IPS-NIHi7 (cell line): ENCODE measurements at regions not wholly inside any gene's neighbourhood (a gene's known extent, or its start where the extent isn't known, plus 50 kb on each side); places are given as distances from the start of the nearest gene placed in this dataset.
A peak's percentile ranks its signal among the peaks of the same experiment; 100 is the strongest.

Experiments
- DNase-seq: peaks from one replicate; pipeline ENCODE4 v3.0.0; 2012; ENCODE audit warnings: mixed read lengths; ENCODE audit errors: extremely low spot score

- DNase-seq, result no peak
Observed at GRCh38 chr5:54927097-54927746, 58.2 kb downstream of the ESM1 start.

DNA sequence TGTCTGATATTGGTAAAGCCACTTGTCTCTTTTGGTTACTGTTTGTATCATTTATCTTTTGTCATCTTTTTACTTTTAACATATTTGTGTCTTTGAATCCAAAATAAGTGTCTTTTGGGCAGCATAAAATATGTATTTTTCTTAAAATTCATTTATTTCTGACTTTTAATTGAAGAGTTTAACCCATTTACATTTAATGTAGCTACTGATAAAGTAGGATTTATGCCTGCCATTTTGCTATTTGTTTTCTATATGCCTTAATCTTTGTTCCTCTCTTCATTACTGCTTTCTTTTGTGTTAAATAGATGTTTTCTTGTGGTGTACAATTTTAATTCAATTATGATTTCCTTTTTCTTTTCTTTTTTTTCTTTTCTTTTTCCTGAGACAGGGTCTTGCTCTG is 60.9 kb downstream of the ESM1 start:
- no peak for DNase-seq

GRCh38 chr5:54917323-54917722 is 68.1 kb downstream of the ESM1 start:
- DNase-seq, result no peak

DNA sequence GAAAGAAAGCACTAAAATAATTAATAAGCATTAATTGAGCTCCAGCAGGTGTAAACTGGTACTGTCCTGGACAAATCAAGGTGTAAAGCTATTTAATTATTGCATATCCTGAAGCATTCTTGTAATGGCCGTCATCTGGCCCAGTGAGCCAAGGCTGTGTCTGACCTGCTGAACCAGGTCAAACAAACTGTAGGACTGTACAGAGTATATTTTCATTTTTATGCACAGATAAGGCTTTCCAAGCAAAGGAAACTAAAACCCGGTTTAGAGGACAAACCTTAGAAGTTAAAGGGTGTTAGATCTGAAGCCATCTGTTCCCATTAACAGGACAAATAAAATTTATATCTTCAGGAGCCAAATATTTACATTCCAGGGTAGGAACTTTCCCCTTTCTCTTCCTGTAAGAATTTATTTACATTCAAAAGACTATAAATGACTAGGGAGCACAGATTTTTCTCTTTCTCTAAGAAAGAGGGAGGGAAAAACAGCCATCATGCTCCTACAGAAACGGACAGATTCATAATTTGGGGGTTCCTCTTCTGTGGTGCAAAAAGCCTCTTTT is 69.8 kb downstream of the ESM1 start:
- DNase-seq, result no peak

- DNase-seq, result no peak
Observed at GRCh38 chr5:54912021-54912420, 73.4 kb downstream of the ESM1 start.

DNA sequence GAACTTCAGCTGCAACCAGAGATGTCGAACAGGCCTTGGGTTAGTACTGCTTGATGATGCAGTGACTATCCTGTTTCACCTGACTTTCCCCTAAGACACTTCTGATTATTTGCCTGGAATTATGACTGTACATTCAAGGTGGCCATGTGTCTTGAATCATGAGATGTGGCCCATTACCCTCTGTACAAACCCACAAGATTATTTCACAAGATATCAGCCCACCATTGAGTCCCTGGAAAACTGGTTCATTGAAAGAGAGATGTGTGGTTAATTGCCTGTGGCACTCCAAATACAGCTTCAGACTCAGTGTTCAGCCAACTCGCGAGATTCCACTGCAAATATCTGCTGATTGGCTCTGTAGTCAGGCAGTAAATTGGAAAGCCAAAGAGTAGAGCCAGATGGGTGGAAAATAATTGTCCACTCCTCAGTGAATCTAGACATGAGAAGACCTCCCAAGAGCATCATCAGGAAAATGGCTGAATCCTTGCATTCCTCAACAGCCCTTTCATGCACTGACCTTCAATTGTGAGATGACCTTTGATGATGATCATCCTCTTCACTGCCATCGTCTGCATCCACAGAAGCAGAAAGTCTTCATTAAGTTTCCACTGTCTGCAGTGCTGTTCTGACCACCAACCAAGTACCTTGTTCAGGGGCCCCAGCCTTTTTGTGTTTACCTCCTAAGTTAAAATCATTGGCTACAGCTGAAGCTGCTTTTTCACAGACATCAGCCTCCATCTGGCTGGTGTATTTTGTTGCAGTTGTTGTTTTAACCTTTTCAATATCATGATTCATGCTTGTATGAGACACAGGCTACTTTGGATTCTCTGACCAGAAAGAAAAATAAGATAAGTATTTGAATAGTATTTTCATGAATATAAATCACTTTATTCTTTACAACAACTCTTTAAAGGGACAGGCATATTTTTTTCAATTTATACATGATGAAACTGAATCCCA is 75.2 kb downstream of the ESM1 start:
- DNase-seq, result no peak

- DNase-seq, result no peak
Observed at GRCh38 chr5:54908774-54909525, 76.4 kb downstream of the ESM1 start.

DNA sequence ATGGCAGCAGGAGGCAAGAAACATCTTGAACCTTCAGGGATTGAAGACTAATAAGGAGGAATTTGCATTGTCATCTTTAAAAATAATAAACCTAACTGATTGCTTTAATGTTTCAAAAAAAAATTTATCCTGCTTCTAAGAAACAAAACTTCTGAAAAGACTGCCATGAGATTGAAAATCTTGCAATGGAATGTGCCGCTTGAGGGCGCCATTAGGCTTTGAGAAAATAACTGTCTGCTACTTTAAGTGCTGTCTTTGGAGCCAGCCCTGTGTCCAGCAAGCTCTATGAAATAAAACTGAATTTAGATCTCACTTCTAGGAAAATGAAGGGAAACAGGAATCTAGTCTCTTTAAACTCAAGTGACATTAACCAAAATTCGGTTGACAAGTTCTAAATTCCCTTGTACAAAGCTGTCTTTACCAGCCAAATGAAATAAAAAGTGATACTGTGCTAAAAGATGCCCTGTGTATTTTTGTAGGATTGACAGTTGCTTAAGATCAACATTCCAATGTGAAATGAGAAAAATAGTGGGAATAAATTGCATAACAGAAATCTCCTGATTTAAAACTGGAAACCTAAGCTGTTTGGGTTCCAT is 79.4 kb downstream of the ESM1 start:
- peak; percentile 56 for DNase-seq

DNA sequence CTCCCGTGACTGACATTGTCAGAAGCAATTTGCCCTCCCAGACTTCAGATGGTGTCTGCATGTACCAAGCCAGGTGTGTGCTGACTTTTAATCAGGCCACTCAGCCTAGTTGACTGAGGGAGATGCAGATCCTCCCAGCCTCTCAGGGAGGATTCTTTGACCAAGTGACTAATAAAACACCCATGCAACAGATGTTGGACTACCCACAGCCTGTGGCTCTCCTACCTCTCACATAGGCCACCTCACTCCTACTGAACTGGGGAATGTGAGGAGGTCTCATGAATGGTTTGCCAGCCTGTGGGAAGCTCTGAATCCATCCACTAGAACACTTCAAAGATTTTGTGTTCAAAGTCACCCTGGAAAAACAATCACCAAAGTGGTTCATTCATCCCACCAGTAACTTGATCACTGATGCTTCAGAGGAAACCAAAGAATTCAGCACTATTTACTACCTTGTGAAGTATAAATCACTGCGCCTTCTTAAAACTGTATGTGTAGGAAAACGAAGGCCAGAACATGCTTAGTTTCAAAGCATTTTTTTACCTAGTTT is 80.1 kb downstream of the ESM1 start:
- DNase-seq, result no peak

GRCh38 chr5:54904425-54904824 is 81.0 kb downstream of the ESM1 start:
- DNase-seq, result peak; percentile 70

DNA sequence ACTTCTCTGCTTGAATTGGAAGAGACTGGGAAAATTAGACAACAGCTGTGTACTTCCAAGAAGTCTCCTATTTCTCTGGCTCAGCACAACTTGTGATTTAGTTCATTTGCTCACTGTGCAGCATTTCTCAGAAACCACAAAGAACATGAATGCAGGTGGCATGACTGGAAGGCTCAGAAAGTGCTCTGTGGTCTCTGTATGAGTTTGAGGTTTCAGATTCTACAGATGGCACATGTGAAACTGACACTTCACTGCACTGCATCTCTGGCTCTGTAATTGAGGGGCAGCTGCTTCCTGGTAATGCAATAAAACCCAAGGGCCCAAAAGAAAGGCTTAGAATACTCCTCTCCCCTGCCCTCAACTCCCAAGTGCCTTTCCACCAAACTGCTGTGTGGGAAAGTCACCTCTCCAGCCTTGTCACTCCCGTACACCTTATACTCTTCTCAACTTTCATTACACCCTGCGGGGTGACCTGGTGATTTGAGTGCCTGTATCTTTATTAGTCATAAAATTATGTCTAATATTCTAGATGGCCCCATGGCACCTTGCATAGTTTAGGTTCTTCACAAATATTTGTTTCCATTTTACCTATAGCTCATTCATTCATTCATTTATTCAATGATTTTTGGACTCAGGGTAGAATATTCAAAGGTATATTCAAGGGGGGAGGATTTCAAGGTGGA is 82.5 kb downstream of the ESM1 start:
- DNase-seq, result no peak

DNA sequence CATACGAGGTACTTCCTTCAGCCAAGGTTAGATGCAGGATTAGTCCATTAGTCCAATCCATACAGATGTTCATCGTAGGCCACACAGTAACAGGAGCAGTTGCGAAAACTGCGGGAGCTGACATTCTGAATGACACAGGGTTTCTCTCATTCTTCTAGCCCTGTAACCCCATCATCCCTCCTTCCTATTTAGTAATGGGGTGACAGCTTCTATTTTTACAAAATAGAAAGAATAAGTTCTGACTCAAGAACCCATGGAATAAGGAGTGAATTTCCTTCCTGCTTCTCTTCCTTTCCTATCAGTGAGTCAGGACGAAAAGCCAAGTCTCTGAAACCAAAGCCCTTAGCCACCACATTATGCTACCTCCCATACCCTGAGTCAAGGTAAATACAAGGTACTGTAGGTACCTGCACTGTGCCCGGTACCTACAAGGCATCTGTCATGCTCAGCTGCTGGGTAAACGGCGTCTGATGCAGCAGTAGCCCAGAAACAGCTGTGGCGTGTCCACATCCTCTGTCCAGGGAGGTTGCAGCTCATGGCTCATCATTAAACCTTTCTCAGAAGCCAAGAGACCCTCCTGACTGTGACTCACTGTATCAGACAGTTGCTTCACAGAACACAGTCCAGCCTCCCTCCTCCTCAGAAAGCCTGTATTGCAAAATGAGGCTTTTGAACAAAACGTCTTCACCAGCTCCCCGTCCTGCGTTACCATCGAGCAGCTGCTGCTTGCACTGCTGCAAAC is 84.2 kb downstream of the ESM1 start:
- no peak for DNase-seq

- DNase-seq, result no peak
Observed at GRCh38 chr5:54897001-54897400, 88.4 kb downstream of the ESM1 start.

- peak; percentile 26 for DNase-seq
Observed at GRCh38 chr5:54895816-54896341, 89.5 kb downstream of the ESM1 start.

DNA sequence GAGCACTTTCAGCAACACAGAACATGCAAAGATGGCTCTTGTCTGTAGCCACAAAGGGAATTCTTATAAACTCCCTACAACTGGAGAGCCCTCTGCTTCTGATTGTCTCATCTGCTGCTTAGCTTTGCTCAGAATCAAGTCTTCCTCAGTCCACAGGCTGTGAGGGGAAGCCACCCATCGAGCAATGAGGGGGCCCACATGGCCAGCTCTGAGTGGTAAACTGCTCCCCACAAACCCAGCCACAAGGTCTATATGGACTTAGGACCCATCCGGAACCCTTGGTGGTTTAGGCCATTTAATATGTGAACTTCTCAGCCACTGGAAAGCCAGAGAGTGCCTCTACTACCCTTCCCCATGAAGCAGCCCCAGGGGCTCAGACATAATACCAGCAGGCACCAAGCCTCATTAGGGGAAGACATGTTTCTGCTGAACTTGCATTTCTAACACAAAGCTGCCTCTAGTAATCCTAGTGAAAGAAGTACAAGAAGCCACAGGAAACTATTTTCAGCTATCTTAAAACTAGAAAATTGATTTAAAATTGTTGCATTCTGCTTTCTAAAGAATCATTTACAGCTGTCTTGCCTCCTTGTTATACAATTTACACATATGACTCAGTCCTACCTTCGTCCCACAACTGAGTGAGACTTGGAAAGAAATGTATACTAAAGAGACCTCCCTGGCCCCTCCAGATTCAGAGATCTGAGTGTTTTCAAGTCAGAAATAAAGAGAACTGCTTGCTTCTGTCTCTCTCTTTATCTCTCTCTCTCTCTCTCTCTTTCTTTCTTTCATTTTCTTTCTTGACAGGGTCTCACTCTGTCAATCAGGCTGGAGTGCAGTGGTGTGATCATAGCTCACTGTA is 90.2 kb downstream of the ESM1 start:
- DNase-seq, result no peak

DNA sequence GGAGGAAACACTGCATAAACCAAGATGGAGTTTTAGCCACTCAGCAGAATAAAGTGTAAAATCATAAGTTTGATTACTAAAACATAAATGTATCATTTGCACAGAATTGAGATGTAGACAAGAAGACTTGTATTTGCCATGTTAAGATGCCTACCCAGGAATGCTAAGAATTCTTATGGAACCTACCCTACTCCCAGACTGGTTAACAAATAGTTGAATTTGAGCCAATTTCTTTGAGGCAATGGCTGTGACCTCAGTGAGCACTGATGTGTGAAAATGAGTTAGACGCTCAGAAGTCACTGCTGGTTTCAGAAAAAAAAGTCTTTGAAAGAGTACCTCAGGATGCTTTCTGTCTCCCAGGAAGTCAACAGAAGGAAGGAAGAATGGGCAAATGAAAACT is 95.6 kb downstream of the ESM1 start:
- no peak for DNase-seq

- no peak for DNase-seq
Observed at GRCh38 chr5:54887663-54888062, 97.7 kb downstream of the ESM1 start.

DNA sequence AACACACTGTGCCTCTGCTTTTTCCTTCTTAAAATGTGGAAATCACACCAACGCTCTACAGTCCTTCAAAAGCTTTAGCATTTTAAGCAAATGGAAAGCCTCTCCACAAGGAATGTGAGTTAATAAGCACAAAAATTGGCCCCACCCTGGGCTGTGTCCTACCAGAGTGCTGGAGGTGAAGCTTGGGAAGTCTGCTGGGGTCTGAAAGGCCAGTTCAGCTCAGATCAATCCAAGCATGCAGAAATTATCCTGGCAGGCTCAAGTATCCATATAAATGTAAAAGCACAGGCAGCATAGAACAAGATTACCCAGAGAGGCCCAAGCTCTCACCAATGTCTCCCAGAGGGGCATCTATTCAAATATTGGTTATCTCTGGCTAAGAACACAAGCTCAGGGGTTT is 98.5 kb downstream of the ESM1 start:
- no peak for DNase-seq

DNA sequence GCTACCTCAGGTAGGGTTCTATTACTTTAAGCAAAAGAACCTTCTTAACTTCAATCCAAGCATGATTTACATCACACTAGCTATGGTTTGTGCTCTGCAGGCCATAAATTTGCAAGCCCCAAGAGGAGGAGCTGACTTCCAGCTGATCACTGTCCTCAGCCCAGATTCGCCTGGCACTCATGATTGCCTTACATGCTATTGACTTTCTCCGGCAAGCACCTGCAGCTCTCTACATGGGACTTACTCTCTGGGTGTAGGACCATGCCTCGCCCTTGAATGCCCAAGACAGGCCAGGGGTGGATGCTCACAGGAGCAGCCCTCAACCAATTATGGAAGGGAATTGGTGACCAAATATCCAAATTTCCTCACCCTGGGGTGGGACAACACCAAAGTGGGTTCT is 99.8 kb downstream of the ESM1 start:
- DNase-seq, result no peak
